Spleen (tissue), 11 donors: ENCODE measurements at regions not wholly inside any gene's neighbourhood (a gene's known extent, or its start where the extent isn't known, plus 50 kb on each side); places are given as distances from the start of the nearest gene placed in this dataset.

Source experiments
- DNase-seq: peaks from one replicate; pipeline ENCODE4 v3.0.0-alpha.2; 2020
- H3K27ac ChIP-seq, 8 donors: fragments of 200-600 bp; sonication (generic) in 7 of 8; 1 replicate in 4 of 8; 2 replicates in 4 of 8; pipeline versions ENCODE4 v1.5.0 to v1.8.0; 2016 to 2021; ENCODE audit warnings: inconsistent platforms in 4 of 8, mild to moderate bottlenecking in 4 of 8, moderate library complexity in 1 of 8
- H3K27me3 ChIP-seq, 7 donors: fragments of 200-600 bp; sonication (generic) in 6 of 7; replicated peaks in 1 of 7; 1 replicate in 4 of 7; 2 replicates in 3 of 7; pipeline versions ENCODE4 v1.5.0 to v1.8.0; 2016 to 2021; ENCODE audit warnings: inconsistent platforms in 3 of 7, mild to moderate bottlenecking in 1 of 7
- H3K36me3 ChIP-seq, 6 donors: fragments of 200-600 bp; sonication (generic) in 5 of 6; 1 replicate in 4 of 6; 2 replicates in 2 of 6; pipeline versions ENCODE4 v1.5.0 to v1.8.0; 2016 to 2021; ENCODE audit warnings: inconsistent platforms in 2 of 6
- H3K4me1 ChIP-seq, 6 donors: fragments of 200-600 bp; sonication (generic) in 5 of 6; 1 replicate in 3 of 6; 2 replicates in 3 of 6; pipeline versions ENCODE4 v1.5.0 to v1.8.0; 2016 to 2021; ENCODE audit warnings: inconsistent platforms in 3 of 6
- H3K4me3 ChIP-seq, 8 donors: fragments of 200-600 bp; sonication (generic) in 7 of 8; 1 replicate in 4 of 8; 2 replicates in 4 of 8; pipeline versions ENCODE4 v1.5.0 to v1.8.0; 2016 to 2021; ENCODE audit warnings: inconsistent platforms in 4 of 8, mild to moderate bottlenecking in 4 of 8, moderate library complexity in 2 of 8
- H3K9me3 ChIP-seq, 8 donors: fragments of 200-600 bp; sonication (generic) in 7 of 8; 1 replicate in 4 of 8; 2 replicates in 4 of 8; pipeline versions ENCODE4 v1.5.0 to v1.8.0; 2016 to 2021; ENCODE audit warnings: inconsistent platforms in 4 of 8
- CTCF ChIP-seq, 11 experiments: fragments of 200-600 bp in 7 of 11; fragments of 450-650 bp in 4 of 11; sonication (generic) in 4 of 11; IDR thresholded peaks in 8 of 11; conservative IDR thresholded peaks in 3 of 11; 1 replicate in 7 of 11; 2 replicates in 4 of 11; pipeline versions ENCODE4 v1.4.0 to v1.8.0; 2016 to 2021; ENCODE audit warnings: antibody characterized with exemption in 11 of 11, inconsistent platforms in 4 of 11, mild to moderate bottlenecking in 1 of 11
- POLR2A ChIP-seq, 3 donors: fragments of 450-650 bp; IDR thresholded peaks; one replicate each; pipeline ENCODE4 v1.5.1; 2017; ENCODE audit warnings: antibody characterized with exemption in 3 of 3, mild to moderate bottlenecking in 1 of 3
- POLR2AphosphoS5 ChIP-seq, 3 donors: sonication (generic); formaldehyde crosslinking; IDR thresholded peaks; one replicate each; pipeline ENCODE4 v1.5.1; 2017; ENCODE audit warnings: antibody characterized with exemption in 3 of 3
- WGBS, 5 donors: extraction: QIAGEN DNeasy Blood & Tissue Kit in 3 of 5; methylation state at CpG; one replicate each; pipeline versions ENCODE4 v1.1.5 to v1.1.7; 2013 to 2018; 5-methylcytosine and 5-hydroxymethylcytosine counted together
- intact Hi-C: fragments of 100-400 bp; cut with DNase I; formaldehyde crosslinking; loops from one replicate; pipeline ENCODE4 v1.15.0; 2023; ENCODE audit warnings: low total_unique reads
- donor health status: healthy with polysubstance abuse.
- donor health status: DM: no; HTN: no; CAD: no; lungs with moderate emphysema.
- donor health status: DM: no; HTN: no; CAD: no.
- donor health status: Bipolar disorder and iron deficiency.
- donor health status: healthy.
- donor health status: DM: no; HTN: no; CAD: no.
- donor health status: DM: yes; HTN: yes; CAD: no.

GRCh38 chr5:5572976-5573797 lies 150.7 kb downstream of the ICE1 start:
- 51 to 67% (median 63%) methylated on average over 17 to 21 of the region's 21 CpGs for WGBS, 5 donors
- Histone ChIP-seq H3K9me3 (no peaks in the 10 kb centered on the region), H3K4me1 (peaks cover 0 to 8% (median 0%) of the 10 kb centered on the region in 6 donors), H3K4me3 (no peak overlapping the region), H3K27ac (peak overlapping the region in 5 of 8 donors; percentile 4 to 45 (median 22)), H3K36me3 (no peaks in the 10 kb centered on the region), H3K27me3 (peaks cover 0 to 6% (median 0%) of the 10 kb centered on the region in 7 donors)
- intact Hi-C loops = no loop called here
- no peak for DNase-seq
- TF ChIP-seq POLR2A (IDR thresholded peaks at IDR 0.05) = no peak
- TF ChIP-seq POLR2AphosphoS5 (IDR thresholded peaks at IDR 0.05) = no peak
- TF ChIP-seq CTCF (IDR thresholded peaks at IDR 0.05 in 8 of 11, conservative IDR thresholded peaks at IDR 0.05 in 3 of 11) = no peak

- WGBS, 5 donors = 53 to 56% (median 55%) methylated on average over 29 of the region's 29 CpGs
- intact Hi-C loops = no loop called here
- no peaks in the 10 kb centered on the region for H3K9me3 ChIP-seq
- H3K4me1 ChIP-seq = peaks cover 0 to 8% (median 0%) of the 10 kb centered on the region in 6 donors
- peak overlapping the region in 5 of 8 donors; percentile 4 to 45 (median 22) for H3K27ac ChIP-seq
- H3K36me3 ChIP-seq = no peaks in the 10 kb centered on the region
- no peak for DNase-seq
- no peak for TF ChIP-seq CTCF (IDR thresholded peaks at IDR 0.05 in 8 of 11, conservative IDR thresholded peaks at IDR 0.05 in 3 of 11)
- no peak for TF ChIP-seq POLR2A (IDR thresholded peaks at IDR 0.05)
- no peak for TF ChIP-seq POLR2AphosphoS5 (IDR thresholded peaks at IDR 0.05)
- no peak overlapping the region for H3K4me3 ChIP-seq
- peaks cover 0 to 6% (median 0%) of the 10 kb centered on the region in 7 donors for H3K27me3 ChIP-seq
Measured at GRCh38 chr5:5572010-5572865, 149.8 kb downstream of the ICE1 start.

GRCh38 chr5:5570646-5571045 lies 148.2 kb downstream of the ICE1 start:
- Histone ChIP-seq H3K4me3 (no peak overlapping the region), H3K4me1 (peaks cover 0 to 8% (median 0%) of the 10 kb centered on the region in 6 donors), H3K9me3 (no peaks in the 10 kb centered on the region), H3K27me3 (peaks cover 0 to 6% (median 0%) of the 10 kb centered on the region in 7 donors), H3K27ac (no peak overlapping the region), H3K36me3 (no peaks in the 10 kb centered on the region)
- 90 to 100% (median 93%) methylated on average over 3 to 8 of the region's 8 CpGs for WGBS, 5 donors
- TF ChIP-seq POLR2A (IDR thresholded peaks at IDR 0.05) = no peak
- no peak for TF ChIP-seq CTCF (IDR thresholded peaks at IDR 0.05 in 8 of 11, conservative IDR thresholded peaks at IDR 0.05 in 3 of 11)
- no peak for TF ChIP-seq POLR2AphosphoS5 (IDR thresholded peaks at IDR 0.05)
- DNase-seq = no peak
- intact Hi-C loops = no loop called here

- H3K4me1 ChIP-seq = no peaks in the 10 kb centered on the region
- no peak overlapping the region for H3K4me3 ChIP-seq
- DNase-seq = no peak
- no peaks in the 10 kb centered on the region for H3K27me3 ChIP-seq
- TF ChIP-seq POLR2A (IDR thresholded peaks at IDR 0.05) (no peak), CTCF (IDR thresholded peaks at IDR 0.05 in 8 of 11, conservative IDR thresholded peaks at IDR 0.05 in 3 of 11) (no peak), POLR2AphosphoS5 (IDR thresholded peaks at IDR 0.05) (no peak)
- H3K36me3 ChIP-seq = no peaks in the 10 kb centered on the region
- no peaks in the 10 kb centered on the region for H3K9me3 ChIP-seq
- intact Hi-C loops = no loop called here
- WGBS, 5 donors = 82 to 92% (median 87%) methylated on average over 4 of the region's 4 CpGs
- H3K27ac ChIP-seq = no peak overlapping the region
Measured at GRCh38 chr5:5564898-5565297, 142.4 kb downstream of the ICE1 start.
